ENCODE measurements at regions not wholly inside any gene's neighbourhood (a gene's known extent, or its start where the extent isn't known, plus 50 kb on each side); places are given as distances from the start of the nearest gene placed in this dataset.

DNA sequence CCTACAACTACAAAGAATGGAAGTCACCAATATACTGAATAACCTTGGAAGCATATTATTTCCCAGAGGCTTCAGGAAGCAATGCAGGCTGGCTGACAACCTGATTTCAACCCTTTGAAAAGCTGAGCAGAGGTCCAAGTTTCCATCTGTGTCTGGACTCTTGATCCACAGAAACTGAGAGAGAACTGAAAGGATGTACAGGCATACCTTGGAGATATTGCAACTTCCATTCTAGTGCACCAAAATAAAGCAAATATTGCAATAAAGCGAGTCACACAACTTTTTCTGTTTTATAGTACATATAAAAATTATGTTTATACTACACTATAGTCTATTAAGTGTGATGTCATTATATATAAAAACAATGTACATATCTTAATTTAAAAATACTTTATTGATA is 85.3 kb downstream of the TYW3 start:
- no peak for DNase-seq (ENCODE audit: low read depth)
- TF ChIP-seq, protein P1, sequence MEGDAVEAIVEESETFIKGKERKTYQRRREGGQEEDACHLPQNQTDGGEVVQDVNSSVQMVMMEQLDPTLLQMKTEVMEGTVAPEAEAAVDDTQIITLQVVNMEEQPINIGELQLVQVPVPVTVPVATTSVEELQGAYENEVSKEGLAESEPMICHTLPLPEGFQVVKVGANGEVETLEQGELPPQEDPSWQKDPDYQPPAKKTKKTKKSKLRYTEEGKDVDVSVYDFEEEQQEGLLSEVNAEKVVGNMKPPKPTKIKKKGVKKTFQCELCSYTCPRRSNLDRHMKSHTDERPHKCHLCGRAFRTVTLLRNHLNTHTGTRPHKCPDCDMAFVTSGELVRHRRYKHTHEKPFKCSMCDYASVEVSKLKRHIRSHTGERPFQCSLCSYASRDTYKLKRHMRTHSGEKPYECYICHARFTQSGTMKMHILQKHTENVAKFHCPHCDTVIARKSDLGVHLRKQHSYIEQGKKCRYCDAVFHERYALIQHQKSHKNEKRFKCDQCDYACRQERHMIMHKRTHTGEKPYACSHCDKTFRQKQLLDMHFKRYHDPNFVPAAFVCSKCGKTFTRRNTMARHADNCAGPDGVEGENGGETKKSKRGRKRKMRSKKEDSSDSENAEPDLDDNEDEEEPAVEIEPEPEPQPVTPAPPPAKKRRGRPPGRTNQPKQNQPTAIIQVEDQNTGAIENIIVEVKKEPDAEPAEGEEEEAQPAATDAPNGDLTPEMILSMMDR (conservative IDR thresholded peaks at IDR 0.05; ENCODE audit: low read depth, low read length): no peak
- no peak overlapping the region for H3K4me3 ChIP-seq (ENCODE audit: low read depth, low read length)

DNA sequence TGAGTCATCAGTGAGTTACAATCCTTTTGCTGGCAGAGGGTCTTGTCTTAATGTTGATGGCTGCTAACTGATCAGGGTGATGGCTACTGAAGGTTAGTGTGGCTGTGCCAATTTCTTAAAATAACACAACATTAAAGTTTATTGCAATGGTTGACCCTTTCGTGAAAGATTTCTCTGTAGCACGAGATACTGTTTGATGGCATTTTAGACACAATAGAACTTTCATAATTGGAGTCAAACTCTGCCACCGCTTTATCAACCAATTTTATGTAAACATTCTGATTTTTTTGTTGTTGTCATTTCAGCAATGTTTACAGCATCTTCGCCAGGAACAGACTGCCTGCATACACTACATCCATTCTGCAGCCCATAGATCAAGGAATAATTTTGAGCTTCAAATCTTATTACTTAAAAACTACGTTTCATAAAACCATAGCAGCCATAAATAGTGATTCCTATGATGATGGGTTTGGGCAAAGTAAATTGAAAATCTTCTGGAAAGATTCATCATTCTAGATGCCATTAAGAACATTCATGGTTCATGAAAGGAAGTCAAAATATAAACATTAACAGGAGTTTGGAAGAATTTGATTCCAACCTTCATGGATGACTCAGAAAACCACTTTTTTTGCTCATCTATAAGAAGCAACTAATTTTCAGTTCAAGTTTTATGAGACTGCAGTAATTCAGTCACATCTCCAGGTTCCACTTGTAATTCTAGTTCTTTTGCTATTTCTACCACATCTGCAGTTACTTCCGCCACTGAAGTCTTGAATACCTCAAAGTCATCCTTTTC is 85.9 kb downstream of the TYW3 start:
- TF ChIP-seq, protein P1 (conservative IDR thresholded peaks at IDR 0.05; ENCODE audit: low read depth, low read length): no peak
- no peak overlapping the region for H3K4me3 ChIP-seq (ENCODE audit: low read depth, low read length)
- no peak for DNase-seq (ENCODE audit: low read depth)

DNA sequence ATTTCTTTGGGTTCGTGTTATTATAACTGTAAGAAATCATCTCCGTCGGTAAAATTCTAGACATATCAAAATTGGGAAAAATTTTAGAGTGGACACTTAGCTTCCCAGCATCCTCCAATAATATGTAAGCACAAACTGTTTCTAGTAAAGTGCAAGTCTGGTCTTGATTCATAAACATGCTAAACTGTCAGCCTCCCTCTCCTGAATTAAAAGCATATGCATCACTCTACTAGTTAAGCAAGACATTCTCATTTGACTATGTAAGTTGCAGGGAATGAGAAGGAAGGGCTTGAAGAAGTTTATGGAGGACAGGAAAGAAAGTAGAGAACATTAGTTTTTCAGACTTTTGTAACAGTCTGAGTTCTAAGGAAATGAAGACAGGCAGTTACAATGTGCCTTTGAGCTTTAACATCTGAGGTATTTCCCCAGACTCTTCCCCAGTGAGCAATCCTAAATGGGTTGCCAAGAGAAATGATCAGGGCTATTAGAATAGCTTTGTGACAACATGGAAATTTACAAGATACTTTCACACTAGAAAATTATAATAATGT is 90.0 kb downstream of the TYW3 start:
- TF ChIP-seq, protein P1 (conservative IDR thresholded peaks at IDR 0.05; ENCODE audit: low read depth, low read length): no peak
- no peak for DNase-seq (ENCODE audit: low read depth)
- H3K4me3 ChIP-seq (ENCODE audit: low read depth, low read length): no peak overlapping the region

DNA sequence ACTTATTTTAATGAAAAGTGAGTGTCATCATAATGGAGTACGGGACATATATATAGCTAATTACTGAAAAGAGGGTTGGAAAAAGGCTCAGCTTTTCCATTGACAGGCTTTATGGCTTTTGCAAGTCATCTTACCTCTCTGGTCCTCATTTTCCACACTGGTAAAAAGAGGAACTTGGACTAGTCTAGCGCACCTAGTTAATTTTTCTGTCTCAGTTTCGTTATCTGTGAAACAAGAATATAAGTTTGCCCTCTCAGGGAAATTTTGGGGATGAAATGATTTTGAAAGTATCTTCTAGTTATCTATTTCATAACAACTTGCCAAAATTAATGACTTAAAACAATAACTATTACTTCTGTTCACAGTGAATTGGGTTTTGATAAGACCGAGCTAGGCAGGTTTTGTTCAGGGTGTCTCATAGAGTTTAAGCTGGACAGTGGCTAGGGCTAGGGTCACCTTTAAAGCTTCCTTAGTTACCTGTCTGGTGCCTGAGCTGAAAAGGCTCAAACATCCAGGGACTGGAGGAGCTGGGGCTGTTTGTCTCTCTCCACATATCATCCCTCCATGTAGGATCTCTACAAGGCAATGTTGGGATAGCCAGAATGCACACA is 91.7 kb downstream of the TYW3 start:
- no peak for DNase-seq (ENCODE audit: low read depth)
- H3K4me3 ChIP-seq (ENCODE audit: low read depth, low read length): no peak overlapping the region
- TF ChIP-seq, protein P1 (conservative IDR thresholded peaks at IDR 0.05; ENCODE audit: low read depth, low read length): no peak

DNA sequence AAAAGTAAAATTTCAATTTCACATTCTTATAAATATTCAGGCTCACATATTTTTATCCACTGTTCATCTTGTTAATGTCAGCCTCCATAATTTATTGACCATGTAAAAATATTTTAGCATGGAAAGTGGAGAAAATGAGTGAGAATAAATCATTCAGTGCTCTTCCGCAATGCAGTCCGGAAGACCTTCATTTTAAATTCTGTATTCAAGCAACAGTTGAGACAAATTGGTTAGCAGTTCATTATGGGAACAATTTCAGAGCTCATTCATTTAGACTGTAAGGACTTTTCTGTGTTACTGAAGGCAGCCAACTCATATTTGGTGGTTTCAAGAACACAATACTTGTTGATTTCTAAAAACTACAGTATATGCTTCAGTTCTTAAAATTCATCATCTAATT is 97.8 kb downstream of the TYW3 start:
- H3K4me3 ChIP-seq (ENCODE audit: low read depth, low read length): no peak overlapping the region
- DNase-seq (ENCODE audit: low read depth): no peak
- TF ChIP-seq, protein P1 (conservative IDR thresholded peaks at IDR 0.05; ENCODE audit: low read depth, low read length): no peak

DNA sequence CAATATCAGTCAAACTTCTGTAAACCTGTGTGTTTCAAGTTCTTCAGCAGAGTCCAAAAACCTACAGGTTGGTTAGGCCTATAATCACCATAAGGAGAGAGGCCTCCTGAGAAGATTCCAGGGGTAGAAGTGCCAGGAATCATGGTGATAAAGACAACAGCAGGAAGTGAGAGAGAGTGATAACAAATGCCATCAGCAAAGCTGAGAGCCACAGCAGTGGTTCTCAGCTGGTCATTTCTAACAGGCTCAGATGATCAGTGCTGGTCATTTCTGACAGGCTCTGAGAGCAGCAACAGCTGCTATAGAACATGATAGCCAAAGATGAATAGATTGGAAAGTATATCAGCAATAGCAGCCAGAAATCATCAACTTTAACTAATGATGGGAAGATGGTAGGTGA is 101.3 kb downstream of the TYW3 start:
- TF ChIP-seq, protein P1 (conservative IDR thresholded peaks at IDR 0.05; ENCODE audit: low read depth, low read length): no peak
- no peak overlapping the region for H3K4me3 ChIP-seq (ENCODE audit: low read depth, low read length)
- no peak for DNase-seq (ENCODE audit: low read depth)
